GM12892 (cell line): ENCODE measurements at regions not wholly inside any gene's neighbourhood (a gene's known extent, or its start where the extent isn't known, plus 50 kb on each side); places are given as distances from the start of the nearest gene placed in this dataset.

Source experiments
- DNase-seq: peaks from one replicate; pipeline ENCODE4 v3.0.0; 2011; ENCODE audit not compliant: insufficient read length
- FAIRE-seq: peaks from 2 replicates; lab custom pipeline; 2011; peaks lifted over from hg19 to GRCh38; lab: Jason Lieb, UNC
- POLR2A ChIP-seq: IDR thresholded peaks from 2 replicates; pipeline ENCODE4 v1.6.1; 2011; ENCODE audit warnings: low read depth, low read length, control low read depth
- POLR2AphosphoS5 ChIP-seq: IDR thresholded peaks from 2 replicates; pipeline ENCODE4 v1.6.1; 2011; ENCODE audit warnings: low read depth, low read length, control low read depth
- TAF1 ChIP-seq: IDR thresholded peaks from 2 replicates; pipeline ENCODE4 v1.6.1; 2011; ENCODE audit warnings: low read depth, mild to moderate bottlenecking, control low read depth, low read length, borderline replicate concordance

GRCh38 chr7:110573862-110574528 is 516.9 kb upstream of the LRRN3 start:
- FAIRE-seq (no peak), DNase-seq (no peak)
- no peak for TF ChIP-seq POLR2A
- TF ChIP-seq POLR2AphosphoS5 = no peak
- TF ChIP-seq TAF1 = no peak

- TF ChIP-seq TAF1 (no peak), POLR2AphosphoS5 (no peak), POLR2A (no peak)
- DNase-seq = no peak
Measured at GRCh38 chr7:110587294-110587693, 503.6 kb upstream of the LRRN3 start.

GRCh38 chr7:110590415-110590814 is 500.5 kb upstream of the LRRN3 start:
- FAIRE-seq (no peak), DNase-seq (no peak)
- TF ChIP-seq TAF1 (no peak), POLR2AphosphoS5 (no peak), POLR2A (no peak)

More at GRCh38 chr7:110587294-110587693, 503.6 kb upstream of the LRRN3 start:
- FAIRE-seq = no peak

- DNase-seq (no peak), FAIRE-seq (no peak)
- no peak for TF ChIP-seq POLR2A
- no peak for TF ChIP-seq POLR2AphosphoS5
- TF ChIP-seq TAF1 = no peak
Measured at GRCh38 chr7:110591341-110591740, 499.6 kb upstream of the LRRN3 start.

GRCh38 chr7:110592557-110592956 is 498.4 kb upstream of the LRRN3 start:
- no peak for TF ChIP-seq TAF1
- no peak for TF ChIP-seq POLR2A
- no peak for TF ChIP-seq POLR2AphosphoS5
- DNase-seq (no peak), FAIRE-seq (no peak)

GRCh38 chr7:110593355-110593754 is 497.6 kb upstream of the LRRN3 start:
- TF ChIP-seq POLR2AphosphoS5 (no peak), POLR2A (no peak), TAF1 (no peak)
- DNase-seq (no peak), FAIRE-seq (no peak)

GRCh38 chr7:110595694-110596093 is 495.2 kb upstream of the LRRN3 start:
- no peak for TF ChIP-seq POLR2A
- TF ChIP-seq POLR2AphosphoS5 = no peak
- TF ChIP-seq TAF1 = no peak
- DNase-seq (no peak), FAIRE-seq (no peak)

- DNase-seq (no peak), FAIRE-seq (no peak)
- TF ChIP-seq POLR2AphosphoS5 (no peak), POLR2A (no peak), TAF1 (no peak)
Measured at GRCh38 chr7:110600956-110601355, 490.0 kb upstream of the LRRN3 start.

GRCh38 chr7:110601710-110602109 is 489.2 kb upstream of the LRRN3 start:
- DNase-seq (no peak), FAIRE-seq (no peak)
- no peak for TF ChIP-seq POLR2A
- TF ChIP-seq POLR2AphosphoS5 = no peak
- TF ChIP-seq TAF1 = no peak

- DNase-seq = no peak
- no peak for TF ChIP-seq TAF1
- no peak for TF ChIP-seq POLR2AphosphoS5
- no peak for TF ChIP-seq POLR2A
- no peak for FAIRE-seq
Measured at GRCh38 chr7:110604206-110604605, 486.7 kb upstream of the LRRN3 start.

GRCh38 chr7:110604885-110605284 is 486.0 kb upstream of the LRRN3 start:
- TF ChIP-seq POLR2A (no peak), TAF1 (no peak), POLR2AphosphoS5 (no peak)
- FAIRE-seq (no peak), DNase-seq (no peak)
